Heart left ventricle (tissue), 16 donors: ENCODE measurements at regions not wholly inside any gene's neighbourhood (a gene's known extent, or its start where the extent isn't known, plus 50 kb on each side); places are given as distances from the start of the nearest gene placed in this dataset.

Experiments
- ATAC-seq, 4 donors: fragments of 200-7000 bp; cut with Tn5 transposase; one replicate each; pipeline ENCODE4 v1.9.1; 2020 to 2022; ENCODE audit warnings: moderate library complexity in 4 of 4, mild to moderate bottlenecking in 3 of 4, moderate number of reproducible peaks in 1 of 4
- DNase-seq, 5 donors: peaks; one replicate each; pipeline ENCODE4 v3.0.0-alpha.2; 2020
- H3K27ac ChIP-seq, 12 donors: fragments of 200-600 bp; sonication (generic) in 4 of 12; one replicate each; pipeline versions ENCODE4 v1.5.0 to v1.8.0; 2016 to 2022; ENCODE audit warnings: mild to moderate bottlenecking in 2 of 12
- H3K27me3 ChIP-seq, 9 donors: fragments of 200-600 bp; sonication (generic) in 2 of 9; one replicate each; pipeline versions ENCODE4 v1.5.1 to v1.8.0; 2016 to 2022; ENCODE audit warnings: mild to moderate bottlenecking in 3 of 9
- H3K36me3 ChIP-seq, 9 donors: fragments of 200-600 bp; sonication (generic) in 2 of 9; one replicate each; pipeline versions ENCODE4 v1.5.0 to v1.8.0; 2018 to 2022; ENCODE audit warnings: mild to moderate bottlenecking in 2 of 9
- H3K4me1 ChIP-seq, 12 donors: fragments of 200-600 bp; sonication (generic) in 4 of 12; one replicate each; pipeline versions ENCODE4 v1.5.0 to v1.8.0; 2016 to 2022; ENCODE audit warnings: mild to moderate bottlenecking in 3 of 12
- H3K4me3 ChIP-seq, 12 donors: fragments of 200-600 bp; sonication (generic) in 4 of 12; one replicate each; pipeline versions ENCODE4 v1.5.0 to v1.8.0; 2017 to 2022; ENCODE audit warnings: mild to moderate bottlenecking in 9 of 12, moderate library complexity in 4 of 12
- H3K9me3 ChIP-seq, 12 donors: fragments of 200-600 bp; sonication (generic) in 4 of 12; one replicate each; pipeline versions ENCODE4 v1.5.0 to v1.8.0; 2016 to 2022; ENCODE audit warnings: mild to moderate bottlenecking in 1 of 12
- CTCF ChIP-seq, 12 donors: fragments of 200-600 bp; sonication (generic) in 4 of 12; IDR thresholded peaks; one replicate each; pipeline versions ENCODE4 v1.5.0 to v1.8.0; 2018 to 2022; ENCODE audit warnings: antibody characterized with exemption in 12 of 12, mild to moderate bottlenecking in 5 of 12
- POLR2A ChIP-seq, 2 donors: fragments of 450-650 bp; IDR thresholded peaks; one replicate each; pipeline ENCODE4 v1.6.1; 2017; ENCODE audit warnings: antibody characterized with exemption in 2 of 2, mild to moderate bottlenecking in 2 of 2, moderate library complexity in 2 of 2
- WGBS, 4 donors: extraction: QIAGEN DNeasy Blood & Tissue Kit in 2 of 4; methylation state at CpG; one replicate each; pipeline versions ENCODE4 v1.1.5 to v1.1.7; 2013 to 2018; 5-methylcytosine and 5-hydroxymethylcytosine counted together
- intact Hi-C, 10 donors: fragments of 100-400 bp; cut with DNase I; formaldehyde crosslinking; loops; one replicate each; pipeline versions ENCODE4 v1.11.1 to v1.14.2; 2022
- donor health status: ischemic (EF 13 %, LVEDD 7.1; RV severe dilation, severe dysfunction).
- donor health status: healthy with polysubstance abuse.
- donor health status: DM: no; HTN: yes; CAD: no.
- donor health status: DM: no; HTN: no; CAD: no.
- donor health status: ischemic (EF 25% LVEDD 6.9; RV normal size, moderate dysfunction).
- donor health status: ischemic (EF 25% LVEDD 5.7; RV mildly dilated, moderate dysfunction).
- donor health status: healthy.
- donor health status: DM: yes; HTN: yes; CAD: no.
- donor health status: ischemic (EF 35%, LVEDD 5.7; RV mildly dilated, moderate dysfunction).
- donor health status: nonischemic (EF 11% LVEDD 7.7; RV severe dilation, severe dysfunction).
- donor health status: DM: yes; HTN: yes; CAD: no.
- donor health status: PGD.
- donor health status: ischemic (EF 29% LVEDD 5.4; RV normal size, mild dysfunction).
- donor health status: nonischemic (EF 23%, LVEDD 6.1; RV moderate dilation, normal function).

- no peaks in the 10 kb centered on the region for H3K27me3 ChIP-seq
- H3K36me3 ChIP-seq = no peaks in the 10 kb centered on the region
- H3K9me3 ChIP-seq = no peaks in the 10 kb centered on the region
- ATAC-seq (no peak), DNase-seq (no peak)
- no peak overlapping the region for H3K4me3 ChIP-seq
- H3K27ac ChIP-seq = no peak overlapping the region
- intact Hi-C loops = no loop called here
- no peaks in the 10 kb centered on the region for H3K4me1 ChIP-seq
- WGBS, 4 donors = 79 to 81% (median 80%) methylated on average over 3 of the region's 3 CpGs
- TF ChIP-seq CTCF (IDR thresholded peaks at IDR 0.05) = no peak
- TF ChIP-seq POLR2A (IDR thresholded peaks at IDR 0.05) = no peak
These were observed 160.2 kb downstream of the TOX3 start for GRCh38 chr16:52386694-52387093.

- ATAC-seq = no peak
- no peak overlapping the region for H3K27ac ChIP-seq
- WGBS, 4 donors = 94 to 100% (median 94%) methylated on average over 2 of the region's 2 CpGs
- H3K9me3 ChIP-seq = no peaks in the 10 kb centered on the region
- TF ChIP-seq POLR2A (IDR thresholded peaks at IDR 0.05) (no peak), CTCF (IDR thresholded peaks at IDR 0.05) (no peak)
- H3K4me3 ChIP-seq = no peak overlapping the region
- no peak for DNase-seq
- H3K36me3 ChIP-seq = no peaks in the 10 kb centered on the region
- no peaks in the 10 kb centered on the region for H3K4me1 ChIP-seq
- intact Hi-C loops = no loop called here
- no peaks in the 10 kb centered on the region for H3K27me3 ChIP-seq
These were observed 162.6 kb downstream of the TOX3 start for GRCh38 chr16:52384378-52384777.

- Histone ChIP-seq H3K4me3 (no peak overlapping the region), H3K27me3 (no peaks in the 10 kb centered on the region), H3K27ac (no peak overlapping the region), H3K4me1 (no peaks in the 10 kb centered on the region), H3K36me3 (no peaks in the 10 kb centered on the region), H3K9me3 (no peaks in the 10 kb centered on the region)
- DNase-seq (no peak), ATAC-seq (no peak)
- TF ChIP-seq POLR2A (IDR thresholded peaks at IDR 0.05) (no peak), CTCF (IDR thresholded peaks at IDR 0.05) (no peak)
- intact Hi-C loops = no loop called here
- 48 to 56% (median 51%) methylated on average over 3 of the region's 3 CpGs for WGBS, 4 donors
These were observed 163.2 kb downstream of the TOX3 start for GRCh38 chr16:52383640-52384292.

- TF ChIP-seq POLR2A (IDR thresholded peaks at IDR 0.05) (no peak), CTCF (IDR thresholded peaks at IDR 0.05) (no peak)
- DNase-seq (no peak), ATAC-seq (no peak)
- no peak overlapping the region for H3K4me3 ChIP-seq
- H3K36me3 ChIP-seq = no peaks in the 10 kb centered on the region
- intact Hi-C loops = no loop called here
- no peak overlapping the region for H3K27ac ChIP-seq
- H3K9me3 ChIP-seq = no peaks in the 10 kb centered on the region
- 28 to 38% (median 36%) methylated on average over 3 of the region's 3 CpGs for WGBS, 4 donors
- H3K4me1 ChIP-seq = no peaks in the 10 kb centered on the region
- no peaks in the 10 kb centered on the region for H3K27me3 ChIP-seq
These were observed 163.8 kb downstream of the TOX3 start for GRCh38 chr16:52383119-52383518.
